Body of pancreas (tissue), 4 donors: ENCODE measurements at regions not wholly inside any gene's neighbourhood (a gene's known extent, or its start where the extent isn't known, plus 50 kb on each side); places are given as distances from the start of the nearest gene placed in this dataset.

Source experiments
- ATAC-seq: fragments of 150-250 bp; one replicate; pipeline ENCODE4 v1.9.1; 2016
- DNase-seq, 4 donors: peaks; one replicate each; pipeline ENCODE4 v3.0.0-alpha.2; 2019
- H3K27ac ChIP-seq, 4 donors: fragments of 200-600 bp; sonication (generic); 1 replicate in 3 of 4; 2 replicates in 1 of 4; pipeline versions ENCODE4 v1.5.1 to v1.6.1; 2016 to 2019; ENCODE audit warnings: mild to moderate bottlenecking in 1 of 4, mixed read lengths in 1 of 4, moderate library complexity in 1 of 4
- H3K27me3 ChIP-seq, 2 donors: fragments of 200-600 bp; sonication (generic); one replicate each; pipeline ENCODE4 v1.6.0; 2016; ENCODE audit warnings: mild to moderate bottlenecking in 1 of 2
- H3K36me3 ChIP-seq, 2 donors: fragments of 200-600 bp; sonication (generic); replicated peaks in 1 of 2; 2 replicates each; pipeline ENCODE4 v1.5.1; 2016; ENCODE audit warnings: low read depth in 2 of 2; ENCODE audit not compliant: insufficient read depth in 1 of 2
- H3K4me1 ChIP-seq: fragments of 200-600 bp; sonication (generic); one replicate; pipeline ENCODE4 v1.6.0; 2016
- H3K4me3 ChIP-seq, 2 donors: fragments of 200-600 bp; sonication (generic); 1 replicate in 1 of 2; 2 replicates in 1 of 2; pipeline ENCODE4 v1.5.1; 2016 to 2019
- H3K9me3 ChIP-seq, 3 donors: fragments of 200-600 bp; sonication (generic); 1 replicate in 2 of 3; 2 replicates in 1 of 3; pipeline ENCODE4 v1.5.1; 2016
- CTCF ChIP-seq, 7 experiments: fragments of 450-650 bp in 4 of 7; fragments of 200-600 bp in 3 of 7; sonication (generic) in 3 of 7; IDR thresholded peaks; one replicate each; pipeline ENCODE4 v1.5.1; 2016 to 2019; ENCODE audit warnings: antibody characterized with exemption in 7 of 7
- POLR2A ChIP-seq, 3 donors: fragments of 450-650 bp; IDR thresholded peaks; one replicate each; pipeline ENCODE4 v1.6.1; 2016; ENCODE audit warnings: antibody characterized with exemption in 3 of 3, mild to moderate bottlenecking in 2 of 3
- WGBS, 2 donors: methylation state at CpG; one replicate each; pipeline ENCODE4 v1.1.5; 2017; 5-methylcytosine and 5-hydroxymethylcytosine counted together
- intact Hi-C: fragments of 100-400 bp; cut with DNase I; formaldehyde crosslinking; loops from one replicate; pipeline ENCODE4 v1.15.1; 2023

GRCh38 chr2:5897249-5897648 lies 205.1 kb downstream of the SOX11 start:
- no peak for TF ChIP-seq POLR2A (IDR thresholded peaks at IDR 0.05)
- TF ChIP-seq CTCF (IDR thresholded peaks at IDR 0.05): no peak
- ATAC-seq (no peak), DNase-seq (no peak)
- H3K4me3 ChIP-seq: no peak overlapping the region
- H3K27me3 ChIP-seq: no peaks in the 10 kb centered on the region
- H3K36me3 ChIP-seq: no peaks in the 10 kb centered on the region
- no peaks in the 10 kb centered on the region for H3K4me1 ChIP-seq
- intact Hi-C loops: no loop called here
- H3K9me3 ChIP-seq: no peaks in the 10 kb centered on the region
- WGBS, 2 donors: 73 to 89% methylated on average over 5 of the region's 5 CpGs
- no peak overlapping the region for H3K27ac ChIP-seq

- DNase-seq (no peak), ATAC-seq (no peak)
- H3K4me3 ChIP-seq: no peak overlapping the region
- no peaks in the 10 kb centered on the region for H3K27me3 ChIP-seq
- no peaks in the 10 kb centered on the region for H3K36me3 ChIP-seq
- 77 to 82% methylated on average over 3 of the region's 3 CpGs for WGBS, 2 donors
- H3K4me1 ChIP-seq: no peaks in the 10 kb centered on the region
- TF ChIP-seq CTCF (IDR thresholded peaks at IDR 0.05) (no peak), POLR2A (IDR thresholded peaks at IDR 0.05) (no peak)
- no peak overlapping the region for H3K27ac ChIP-seq
- intact Hi-C loops: no loop called here
- H3K9me3 ChIP-seq: no peaks in the 10 kb centered on the region
Measured at GRCh38 chr2:5898667-5899066, 206.5 kb downstream of the SOX11 start.

GRCh38 chr2:5905661-5906060 lies 213.5 kb downstream of the SOX11 start:
- H3K27ac ChIP-seq: no peak overlapping the region
- ATAC-seq: no peak
- no peak for DNase-seq
- H3K9me3 ChIP-seq: no peaks in the 10 kb centered on the region
- no peaks in the 10 kb centered on the region for H3K27me3 ChIP-seq
- intact Hi-C loops: no loop called here
- H3K4me3 ChIP-seq: no peak overlapping the region
- no peaks in the 10 kb centered on the region for H3K36me3 ChIP-seq
- H3K4me1 ChIP-seq: no peaks in the 10 kb centered on the region
- no peak for TF ChIP-seq POLR2A (IDR thresholded peaks at IDR 0.05)
- no peak for TF ChIP-seq CTCF (IDR thresholded peaks at IDR 0.05)
- 47 to 48% methylated on average over 2 of the region's 2 CpGs for WGBS, 2 donors

GRCh38 chr2:5908071-5908470 lies 215.9 kb downstream of the SOX11 start:
- Histone ChIP-seq H3K9me3 (no peaks in the 10 kb centered on the region), H3K4me3 (no peak overlapping the region), H3K27me3 (no peaks in the 10 kb centered on the region), H3K27ac (no peak overlapping the region), H3K36me3 (no peaks in the 10 kb centered on the region), H3K4me1 (no peaks in the 10 kb centered on the region)
- DNase-seq (no peak), ATAC-seq (no peak)
- intact Hi-C loops: no loop called here
- WGBS, 2 donors: 72 to 78% methylated on average over 2 of the region's 2 CpGs
- TF ChIP-seq POLR2A (IDR thresholded peaks at IDR 0.05): no peak
- no peak for TF ChIP-seq CTCF (IDR thresholded peaks at IDR 0.05)

- no peak overlapping the region for H3K4me3 ChIP-seq
- intact Hi-C loops: no loop called here
- H3K27me3 ChIP-seq: no peaks in the 10 kb centered on the region
- no peak overlapping the region for H3K27ac ChIP-seq
- no peaks in the 10 kb centered on the region for H3K9me3 ChIP-seq
- no peaks in the 10 kb centered on the region for H3K36me3 ChIP-seq
- 26 to 46% methylated on average over 3 of the region's 3 CpGs for WGBS, 2 donors
- no peaks in the 10 kb centered on the region for H3K4me1 ChIP-seq
- ATAC-seq (no peak), DNase-seq (no peak)
- no peak for TF ChIP-seq POLR2A (IDR thresholded peaks at IDR 0.05)
- no peak for TF ChIP-seq CTCF (IDR thresholded peaks at IDR 0.05)
Measured at GRCh38 chr2:5911718-5912117, 219.5 kb downstream of the SOX11 start.
